Right cardiac atrium (tissue), 5 donors: ENCODE measurements at regions not wholly inside any gene's neighbourhood (a gene's known extent, or its start where the extent isn't known, plus 50 kb on each side); places are given as distances from the start of the nearest gene placed in this dataset.

Experiments used
- ATAC-seq, 2 donors: fragments of 200-7000 bp; cut with Tn5 transposase; one replicate each; pipeline versions ENCODE4 v1.8.0 to v1.9.1; 2020; ENCODE audit warnings: moderate library complexity in 2 of 2, mild to moderate bottlenecking in 1 of 2
- DNase-seq, 3 donors: peaks; one replicate each; pipeline ENCODE4 v3.0.0-alpha.2; 2020
- H3K27ac ChIP-seq: one replicate; pipeline ENCODE4 v1.5.1; 2013; ENCODE audit warnings: mild to moderate bottlenecking, low read length, control low read depth, moderate library complexity
- H3K27me3 ChIP-seq: one replicate; pipeline ENCODE4 v1.6.1; 2013; ENCODE audit not compliant: control insufficient read depth, insufficient read depth
- H3K4me1 ChIP-seq: one replicate; pipeline ENCODE4 v1.6.1; 2013; ENCODE audit warnings: low read length; ENCODE audit not compliant: control insufficient read depth, insufficient read depth
- H3K4me3 ChIP-seq: one replicate; pipeline ENCODE4 v1.5.1; 2013; ENCODE audit warnings: low read length, control low read depth
- H3K9me3 ChIP-seq: one replicate; pipeline ENCODE4 v1.6.1; 2013; ENCODE audit warnings: low read length; ENCODE audit not compliant: control insufficient read depth
- WGBS: extraction: QIAGEN DNeasy Blood & Tissue Kit; methylation state at CpG from one replicate; pipeline ENCODE4 v1.1.7; 2013; 5-methylcytosine and 5-hydroxymethylcytosine counted together
- intact Hi-C, 4 donors: fragments of 100-400 bp; cut with DNase I; formaldehyde crosslinking; loops; one replicate each; pipeline versions ENCODE4 v1.11.0 to v1.14.0; 2022 to 2023
- donor health status: healthy with polysubstance abuse.
- donor health status: DM: no; HTN: yes; CAD: no.
- donor health status: DM: no; HTN: no; CAD: no.
- donor health status: DM: no; HTN: yes; CAD: no; lungs with severe emphysema.
- donor health status: DM: yes; HTN: yes; CAD: no.

- 74% methylated on average over 1 of the region's 1 CpG for WGBS
- ATAC-seq (no peak), DNase-seq (no peak)
- no peaks in the 10 kb centered on the region for H3K27me3 ChIP-seq
- H3K4me3 ChIP-seq = no peak overlapping the region
- no peak overlapping the region for H3K27ac ChIP-seq
- peaks cover 2% of the 10 kb centered on the region for H3K4me1 ChIP-seq
- intact Hi-C loops = no loop called here
- no peaks in the 10 kb centered on the region for H3K9me3 ChIP-seq
Observed at GRCh38 chr2:63785096-63785495, 56.6 kb upstream of the UGP2 start.

- 93% methylated on average over 3 of the region's 3 CpGs for WGBS
- no peak for DNase-seq
- no peak for ATAC-seq
- intact Hi-C loops = no loop called here
- Histone ChIP-seq H3K4me3 (no peak overlapping the region), H3K27ac (no peak overlapping the region), H3K9me3 (no peaks in the 10 kb centered on the region), H3K4me1 (peaks cover 2% of the 10 kb centered on the region), H3K27me3 (no peaks in the 10 kb centered on the region)
Observed at GRCh38 chr2:63786471-63786870, 55.2 kb upstream of the UGP2 start.

- DNase-seq = no peak
- intact Hi-C loops = no loop called here
- H3K27ac ChIP-seq = no peak overlapping the region
- no peaks in the 10 kb centered on the region for H3K9me3 ChIP-seq
- ATAC-seq = peak; percentile 51 to 55
- H3K4me1 ChIP-seq = peaks cover 2% of the 10 kb centered on the region
- H3K27me3 ChIP-seq = no peaks in the 10 kb centered on the region
- H3K4me3 ChIP-seq = no peak overlapping the region
- 75% methylated on average over 3 of the region's 3 CpGs for WGBS
Observed at GRCh38 chr2:63788071-63788470, 53.6 kb upstream of the UGP2 start.

GRCh38 chr2:63789338-63790020 lies 52.2 kb upstream of the UGP2 start:
- intact Hi-C loops = no loop called here
- peaks cover 2% of the 10 kb centered on the region for H3K4me1 ChIP-seq
- ATAC-seq = no peak
- H3K27me3 ChIP-seq = no peaks in the 10 kb centered on the region
- no peak overlapping the region for H3K4me3 ChIP-seq
- no peaks in the 10 kb centered on the region for H3K9me3 ChIP-seq
- DNase-seq = no peak
- WGBS = 66% methylated on average over 5 of the region's 5 CpGs
- H3K27ac ChIP-seq = no peak overlapping the region

- Histone ChIP-seq H3K4me1 (peaks cover 2% of the 10 kb centered on the region), H3K9me3 (no peaks in the 10 kb centered on the region), H3K4me3 (no peak overlapping the region), H3K27me3 (no peaks in the 10 kb centered on the region), H3K27ac (no peak overlapping the region)
- 83% methylated on average over 2 of the region's 2 CpGs for WGBS
- no peak for DNase-seq
- ATAC-seq = no peak
- intact Hi-C loops = no loop called here
Observed at GRCh38 chr2:63790491-63790890, 51.2 kb upstream of the UGP2 start.

GRCh38 chr2:63790906-63791305 lies 50.8 kb upstream of the UGP2 start:
- intact Hi-C loops = no loop called here
- Histone ChIP-seq H3K27ac (no peak overlapping the region), H3K4me3 (no peak overlapping the region), H3K9me3 (no peaks in the 10 kb centered on the region), H3K27me3 (no peaks in the 10 kb centered on the region), H3K4me1 (peaks cover 2% of the 10 kb centered on the region)
- ATAC-seq = peak; percentile 50 to 87
- 11% methylated on average over 1 of the region's 1 CpG for WGBS
- DNase-seq = no peak

GRCh38 chr2:63791387-63791786 lies 50.3 kb upstream of the UGP2 start:
- ATAC-seq = peak in 1 of 2 donors; percentile 78
- no peak for DNase-seq
- WGBS = 71% methylated on average over 1 of the region's 1 CpG
- H3K4me3 ChIP-seq = no peak overlapping the region
- no peaks in the 10 kb centered on the region for H3K9me3 ChIP-seq
- peaks cover 2% of the 10 kb centered on the region for H3K4me1 ChIP-seq
- no peak overlapping the region for H3K27ac ChIP-seq
- no peaks in the 10 kb centered on the region for H3K27me3 ChIP-seq
- intact Hi-C loops = no loop called here
